ENCODE measurements at regions not wholly inside any gene's neighbourhood (a gene's known extent, or its start where the extent isn't known, plus 50 kb on each side); places are given as distances from the start of the nearest gene placed in this dataset.

DNA sequence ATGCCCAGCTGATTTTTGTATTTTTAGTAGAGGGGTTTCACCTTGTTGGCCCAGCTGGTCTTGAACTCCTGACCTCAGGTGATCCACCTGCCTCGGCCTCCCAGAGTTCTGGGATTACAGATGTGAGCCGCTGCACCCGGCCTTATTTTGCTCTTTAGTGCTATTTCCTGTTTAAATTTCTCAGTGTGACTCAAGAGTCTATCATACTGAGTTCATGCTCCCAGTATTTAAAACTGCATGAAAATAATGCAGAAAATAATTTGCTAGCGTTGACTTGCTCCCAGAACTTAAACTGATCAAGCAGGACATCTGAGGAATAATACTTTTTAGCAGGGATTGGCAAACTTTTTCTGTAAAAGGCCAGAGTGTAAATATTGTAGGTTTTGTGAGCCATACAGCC, 86.4 kb upstream of the C1orf21 start:
- peaks cover 0 to 32% (median 6%) of the 10 kb centered on the region in 4 donors for H3K4me1 ChIP-seq
- TF ChIP-seq POLR2AphosphoS5 (IDR thresholded peaks at IDR 0.05), result no peak
- no peaks in the 10 kb centered on the region for H3K27me3 ChIP-seq
- intact Hi-C loops (cut with DNase I; ENCODE audit: low total_unique reads) (no loop called here), in situ Hi-C loops (cut with MboI; ENCODE audit: low pct_ligation_motif_present in 1 of 4, low pct_unique_long_range_greater_than_20kb in 1 of 4, low sequenced_read_pairs in 3 of 4) (no loop called here)
- H3K36me3 ChIP-seq, result no peaks in the 10 kb centered on the region
- H3K4me3 ChIP-seq, result no peak overlapping the region
- DNase-seq, result no peak
- WGBS, 2 donors (ENCODE audit: low coverage in 1 of 2), result 63 to 78% methylated on average over 4 of the region's 4 CpGs
- no peak overlapping the region for H3K27ac ChIP-seq
- H3K9me3 ChIP-seq, result no peaks in the 10 kb centered on the region

DNA sequence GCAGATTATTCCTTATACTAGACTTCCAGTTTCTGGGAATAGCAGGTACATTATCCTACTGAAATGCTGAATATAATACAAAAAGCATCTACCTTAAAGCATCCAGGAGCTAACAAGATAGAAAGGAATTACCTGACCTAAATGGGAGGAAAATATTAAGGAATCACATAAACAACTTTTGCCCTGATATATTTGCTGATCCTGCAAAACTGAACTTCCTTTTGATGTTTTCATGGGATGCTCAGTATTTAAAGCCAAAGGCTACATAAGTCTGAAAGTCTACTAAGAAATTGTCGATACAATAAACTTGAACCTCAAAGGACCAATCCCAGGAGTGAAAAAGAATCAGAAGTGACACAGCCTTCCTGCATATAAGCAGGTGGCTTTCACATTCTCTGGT, 85.6 kb upstream of the C1orf21 start:
- H3K27me3 ChIP-seq, result no peaks in the 10 kb centered on the region
- TF ChIP-seq, protein P1, sequence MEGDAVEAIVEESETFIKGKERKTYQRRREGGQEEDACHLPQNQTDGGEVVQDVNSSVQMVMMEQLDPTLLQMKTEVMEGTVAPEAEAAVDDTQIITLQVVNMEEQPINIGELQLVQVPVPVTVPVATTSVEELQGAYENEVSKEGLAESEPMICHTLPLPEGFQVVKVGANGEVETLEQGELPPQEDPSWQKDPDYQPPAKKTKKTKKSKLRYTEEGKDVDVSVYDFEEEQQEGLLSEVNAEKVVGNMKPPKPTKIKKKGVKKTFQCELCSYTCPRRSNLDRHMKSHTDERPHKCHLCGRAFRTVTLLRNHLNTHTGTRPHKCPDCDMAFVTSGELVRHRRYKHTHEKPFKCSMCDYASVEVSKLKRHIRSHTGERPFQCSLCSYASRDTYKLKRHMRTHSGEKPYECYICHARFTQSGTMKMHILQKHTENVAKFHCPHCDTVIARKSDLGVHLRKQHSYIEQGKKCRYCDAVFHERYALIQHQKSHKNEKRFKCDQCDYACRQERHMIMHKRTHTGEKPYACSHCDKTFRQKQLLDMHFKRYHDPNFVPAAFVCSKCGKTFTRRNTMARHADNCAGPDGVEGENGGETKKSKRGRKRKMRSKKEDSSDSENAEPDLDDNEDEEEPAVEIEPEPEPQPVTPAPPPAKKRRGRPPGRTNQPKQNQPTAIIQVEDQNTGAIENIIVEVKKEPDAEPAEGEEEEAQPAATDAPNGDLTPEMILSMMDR (IDR thresholded peaks at IDR 0.05), result no peak
- TF ChIP-seq POLR2A (IDR thresholded peaks at IDR 0.05), result no peak
- no peak for TF ChIP-seq EP300 (IDR thresholded peaks at IDR 0.05; ENCODE audit: low read depth)
- TF ChIP-seq POLR2AphosphoS5 (IDR thresholded peaks at IDR 0.05), result no peak
- WGBS, 2 donors (ENCODE audit: low coverage in 1 of 2), result 88% methylated on average over 1 of the region's 1 CpG; no CpG with 5 or more reads in 1 of the 2 donors
- in situ Hi-C loops (cut with MboI; ENCODE audit: low pct_ligation_motif_present in 1 of 4, low pct_unique_long_range_greater_than_20kb in 1 of 4, low sequenced_read_pairs in 3 of 4) (no loop called here), intact Hi-C loops (cut with DNase I; ENCODE audit: low total_unique reads) (no loop called here)
- H3K9me3 ChIP-seq, result no peaks in the 10 kb centered on the region
- H3K4me3 ChIP-seq, result no peak overlapping the region
- peaks cover 0 to 29% (median 6%) of the 10 kb centered on the region in 4 donors for H3K4me1 ChIP-seq
- DNase-seq, result no peak
- no peaks in the 10 kb centered on the region for H3K36me3 ChIP-seq
- no peak overlapping the region for H3K27ac ChIP-seq

DNA sequence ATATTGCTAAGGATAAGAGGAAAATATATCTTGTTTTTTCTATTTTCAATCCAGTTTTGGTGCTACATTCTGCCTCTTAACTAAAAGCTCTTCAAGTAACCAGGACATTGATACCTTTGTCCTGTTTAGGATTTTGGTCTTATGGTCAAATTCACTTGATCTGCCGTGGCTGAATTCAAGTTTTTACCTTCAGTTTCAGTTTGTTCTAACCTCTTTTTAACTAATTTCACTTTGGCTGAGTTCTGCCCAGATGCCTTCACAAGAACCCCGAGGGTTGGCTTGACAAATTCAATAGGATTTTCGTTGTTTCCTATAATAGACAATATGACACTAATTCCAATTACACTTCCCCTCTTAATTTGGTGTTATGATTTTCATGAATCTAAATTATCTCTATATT, 84.5 kb upstream of the C1orf21 start:
- peaks cover 0 to 23% (median 6%) of the 10 kb centered on the region in 4 donors for H3K4me1 ChIP-seq
- no peak overlapping the region for H3K27ac ChIP-seq
- intact Hi-C loops (cut with DNase I; ENCODE audit: low total_unique reads) (no loop called here), in situ Hi-C loops (cut with MboI; ENCODE audit: low pct_ligation_motif_present in 1 of 4, low pct_unique_long_range_greater_than_20kb in 1 of 4, low sequenced_read_pairs in 3 of 4) (no loop called here)
- no peaks in the 10 kb centered on the region for H3K36me3 ChIP-seq
- no peaks in the 10 kb centered on the region for H3K9me3 ChIP-seq
- DNase-seq, result no peak
- no peak for TF ChIP-seq POLR2A (IDR thresholded peaks at IDR 0.05)
- TF ChIP-seq POLR2AphosphoS5 (IDR thresholded peaks at IDR 0.05), result no peak
- TF ChIP-seq, protein P1 (IDR thresholded peaks at IDR 0.05), result no peak
- TF ChIP-seq EP300 (IDR thresholded peaks at IDR 0.05; ENCODE audit: low read depth), result no peak
- WGBS, 2 donors (ENCODE audit: low coverage in 1 of 2), result 70 to 78% methylated on average over 1 to 3 of the region's 3 CpGs
- H3K27me3 ChIP-seq, result no peaks in the 10 kb centered on the region
- H3K4me3 ChIP-seq, result no peak overlapping the region

GRCh38 chr1:184310157-184310819, 76.5 kb upstream of the C1orf21 start:
- in situ Hi-C loops (cut with MboI; ENCODE audit: low pct_ligation_motif_present in 1 of 4, low pct_unique_long_range_greater_than_20kb in 1 of 4, low sequenced_read_pairs in 3 of 4), result no loop called here
- no peaks in the 10 kb centered on the region for H3K4me1 ChIP-seq
- H3K27me3 ChIP-seq, result no peaks in the 10 kb centered on the region
- TF ChIP-seq, protein P1 (IDR thresholded peaks at IDR 0.05), result no peak
- TF ChIP-seq POLR2AphosphoS5 (IDR thresholded peaks at IDR 0.05), result no peak
- TF ChIP-seq POLR2A (IDR thresholded peaks at IDR 0.05), result no peak
- no peak for TF ChIP-seq EP300 (IDR thresholded peaks at IDR 0.05; ENCODE audit: low read depth)
- H3K4me3 ChIP-seq, result no peak overlapping the region
- intact Hi-C loops (cut with DNase I; ENCODE audit: low total_unique reads), result no loop called here
- no peak for DNase-seq
- whole genome bisulfite sequencing, 2 donors (ENCODE audit: low coverage in 1 of 2), result 96% methylated on average over 1 of the region's 1 CpG; no CpG with 5 or more reads in 1 of the 2 donors
- H3K27ac ChIP-seq, result no peak overlapping the region
- H3K9me3 ChIP-seq, result no peaks in the 10 kb centered on the region
- H3K36me3 ChIP-seq, result no peaks in the 10 kb centered on the region

DNA sequence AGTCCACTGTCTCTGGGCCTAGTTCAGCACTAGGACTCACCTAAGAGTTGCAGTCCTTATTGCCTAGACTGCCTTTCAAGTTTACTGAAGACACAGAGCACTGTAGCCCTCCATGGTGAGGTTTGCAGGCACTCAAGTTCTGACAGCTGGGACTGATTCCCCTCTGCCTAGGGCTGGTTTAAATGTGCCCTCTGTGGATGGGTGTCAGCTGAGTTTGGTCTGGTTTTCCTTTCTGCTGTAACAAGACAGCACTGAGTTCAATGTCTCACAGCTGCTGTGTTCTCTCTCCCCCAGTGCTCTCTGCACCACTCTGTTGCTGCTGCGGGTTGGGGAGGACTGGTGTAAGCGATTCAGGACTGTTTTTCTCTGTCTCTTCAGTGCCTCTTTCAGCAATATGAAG, 75.2 kb upstream of the C1orf21 start:
- Histone ChIP-seq H3K4me1 (no peaks in the 10 kb centered on the region), H3K9me3 (no peaks in the 10 kb centered on the region), H3K27ac (no peak overlapping the region), H3K4me3 (no peak overlapping the region), H3K27me3 (no peaks in the 10 kb centered on the region), H3K36me3 (no peaks in the 10 kb centered on the region)
- in situ Hi-C loops (cut with MboI; ENCODE audit: low pct_ligation_motif_present in 1 of 4, low pct_unique_long_range_greater_than_20kb in 1 of 4, low sequenced_read_pairs in 3 of 4), result no loop called here
- WGBS, 2 donors (ENCODE audit: low coverage in 1 of 2), result 90% methylated on average over 2 of the region's 2 CpGs; no CpG with 5 or more reads in 1 of the 2 donors
- TF ChIP-seq POLR2AphosphoS5 (IDR thresholded peaks at IDR 0.05), result no peak
- TF ChIP-seq EP300 (IDR thresholded peaks at IDR 0.05; ENCODE audit: low read depth), result no peak
- TF ChIP-seq, protein P1 (IDR thresholded peaks at IDR 0.05), result no peak
- no peak for TF ChIP-seq POLR2A (IDR thresholded peaks at IDR 0.05)
- no peak for DNase-seq
- intact Hi-C loops (cut with DNase I; ENCODE audit: low total_unique reads), result no loop called here
